Fibroblast of lung (primary cell): ENCODE measurements at regions not wholly inside any gene's neighbourhood (a gene's known extent, or its start where the extent isn't known, plus 50 kb on each side); places are given as distances from the start of the nearest gene placed in this dataset.

Experiments used
- CTCF ChIP-seq, 2 donors: IDR thresholded peaks in 1 of 2; conservative IDR thresholded peaks in 1 of 2; 1 replicate in 1 of 2; 2 replicates in 1 of 2; pipeline ENCODE4 v1.5.1; 2011 to 2012; ENCODE audit warnings: low read length in 2 of 2, control low read depth in 1 of 2, inconsistent platforms in 1 of 2, low read depth in 1 of 2, mild to moderate bottlenecking in 1 of 2
- EZH2 ChIP-seq: IDR thresholded peaks from 2 replicates; pipeline ENCODE4 v1.5.1; 2012; ENCODE audit warnings: low read length, control low read depth, mild to moderate bottlenecking; ENCODE audit errors: missing control alignments

- TF ChIP-seq EZH2 (no peak), CTCF (conservative IDR thresholded peaks at IDR 0.05 in 1 of 2, IDR thresholded peaks at IDR 0.05 in 1 of 2; ENCODE audit: low read depth in 1 of 2, low read length in 2 of 2) (no peak)
Observed at GRCh38 chr22:27066856-27067255, 409.5 kb downstream of the MIAT start.
